Gastroesophageal sphincter (tissue), 4 donors: ENCODE measurements at regions not wholly inside any gene's neighbourhood (a gene's known extent, or its start where the extent isn't known, plus 50 kb on each side); places are given as distances from the start of the nearest gene placed in this dataset.

Experiments used
- ATAC-seq: fragments of 150-250 bp; one replicate; pipeline ENCODE4 v1.9.1; 2016; ENCODE audit warnings: mild to moderate bottlenecking, moderate library complexity
- H3K27ac ChIP-seq, 4 donors: fragments of 200-600 bp; sonication (generic) in 3 of 4; 1 replicate in 3 of 4; 2 replicates in 1 of 4; pipeline ENCODE4 v1.5.1; 2016 to 2019
- H3K27me3 ChIP-seq: fragments of 200-600 bp; sonication (generic); one replicate; pipeline ENCODE4 v1.5.1; 2019
- H3K36me3 ChIP-seq, 2 donors: fragments of 200-600 bp; sonication (generic); one replicate each; pipeline ENCODE4 v1.5.1; 2019; ENCODE audit warnings: control low read depth in 1 of 2
- H3K4me1 ChIP-seq, 3 donors: fragments of 200-600 bp; sonication (generic); 1 replicate in 2 of 3; 2 replicates in 1 of 3; pipeline ENCODE4 v1.5.1; 2016 to 2019; ENCODE audit warnings: control low read depth in 2 of 3
- H3K4me3 ChIP-seq, 2 donors: fragments of 200-600 bp; sonication (generic); one replicate each; pipeline ENCODE4 v1.5.1; 2019; ENCODE audit warnings: mild to moderate bottlenecking in 1 of 2, moderate library complexity in 1 of 2
- H3K9me3 ChIP-seq, 3 donors: fragments of 200-600 bp; sonication (generic); one replicate each; pipeline ENCODE4 v1.5.1; 2017 to 2019; ENCODE audit warnings: control low read depth in 2 of 3
- CTCF ChIP-seq, 4 experiments: fragments of 200-600 bp in 2 of 4; fragments of 450-650 bp in 2 of 4; sonication (generic) in 1 of 4; IDR thresholded peaks; one replicate each; pipeline ENCODE4 v1.5.1; 2017 to 2019; ENCODE audit warnings: antibody characterized with exemption in 4 of 4, mild to moderate bottlenecking in 2 of 4, moderate library complexity in 2 of 4
- EP300 ChIP-seq: sonication (generic); formaldehyde crosslinking; IDR thresholded peaks from one replicate; pipeline ENCODE4 v1.6.1; 2017; ENCODE audit warnings: antibody characterized with exemption, mild to moderate bottlenecking
- POLR2A ChIP-seq, 2 donors: fragments of 450-650 bp; IDR thresholded peaks; one replicate each; pipeline ENCODE4 v1.6.1; 2017; ENCODE audit warnings: antibody characterized with exemption in 2 of 2, mild to moderate bottlenecking in 2 of 2, moderate library complexity in 1 of 2
- POLR2AphosphoS5 ChIP-seq: sonication (generic); formaldehyde crosslinking; IDR thresholded peaks from one replicate; pipeline ENCODE4 v1.6.1; 2017; ENCODE audit warnings: antibody characterized with exemption
- WGBS, 2 donors: methylation state at CpG; one replicate each; pipeline ENCODE4 v1.1.5; 2018; ENCODE audit warnings: low coverage in 1 of 2; 5-methylcytosine and 5-hydroxymethylcytosine counted together

- H3K9me3 ChIP-seq, result no peaks in the 10 kb centered on the region
- TF ChIP-seq CTCF (IDR thresholded peaks at IDR 0.05) (no peak), POLR2A (IDR thresholded peaks at IDR 0.05) (no peak), EP300 (no peak), POLR2AphosphoS5 (no peak)
- 83 to 87% methylated on average over 3 of the region's 3 CpGs for WGBS, 2 donors
These were observed 392.9 kb upstream of the LRATD1 start for GRCh38 chr2:14239605-14240004.

GRCh38 chr2:14240868-14241267, 391.6 kb upstream of the LRATD1 start:
- ATAC-seq, result no peak
- no peaks in the 10 kb centered on the region for H3K36me3 ChIP-seq
- H3K9me3 ChIP-seq, result no peaks in the 10 kb centered on the region
- TF ChIP-seq POLR2A (IDR thresholded peaks at IDR 0.05) (no peak), CTCF (IDR thresholded peaks at IDR 0.05) (no peak)
- WGBS, 2 donors, result 76 to 84% methylated on average over 5 of the region's 5 CpGs
- H3K4me3 ChIP-seq, result no peak overlapping the region
- H3K27me3 ChIP-seq, result no peaks in the 10 kb centered on the region
- no peaks in the 10 kb centered on the region for H3K4me1 ChIP-seq
- no peak overlapping the region for H3K27ac ChIP-seq

More at GRCh38 chr2:14239605-14240004, 392.9 kb upstream of the LRATD1 start:
- Histone ChIP-seq H3K4me3 (no peak overlapping the region), H3K27me3 (no peaks in the 10 kb centered on the region), H3K27ac (no peak overlapping the region), H3K4me1 (no peaks in the 10 kb centered on the region), H3K36me3 (no peaks in the 10 kb centered on the region)
- no peak for ATAC-seq

DNA sequence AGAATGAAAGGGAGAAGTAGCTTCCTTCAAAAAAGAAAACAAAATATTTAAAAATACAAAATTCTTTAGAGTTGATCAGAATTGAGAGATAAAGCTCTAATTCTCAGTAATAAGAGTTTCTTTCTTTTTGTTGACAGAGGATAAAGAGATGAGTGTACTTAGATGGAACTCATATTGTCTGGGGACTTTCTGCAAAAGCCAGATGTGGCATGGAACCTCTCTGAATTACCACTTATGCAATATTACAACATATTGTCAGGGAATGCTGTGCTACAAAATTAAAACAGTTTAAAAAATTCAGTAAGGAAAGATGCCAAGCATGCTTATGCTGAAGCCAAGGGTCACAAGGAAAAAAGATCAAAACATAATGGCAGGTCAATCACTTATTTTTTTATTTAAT, 386.6 kb upstream of the LRATD1 start:
- Histone ChIP-seq H3K27me3 (no peaks in the 10 kb centered on the region), H3K36me3 (no peaks in the 10 kb centered on the region), H3K9me3 (no peaks in the 10 kb centered on the region), H3K4me3 (no peak overlapping the region), H3K27ac (no peak overlapping the region), H3K4me1 (no peaks in the 10 kb centered on the region)
- no peak for ATAC-seq
- TF ChIP-seq POLR2A (IDR thresholded peaks at IDR 0.05) (no peak), POLR2AphosphoS5 (no peak), CTCF (IDR thresholded peaks at IDR 0.05) (no peak), EP300 (no peak)

DNA sequence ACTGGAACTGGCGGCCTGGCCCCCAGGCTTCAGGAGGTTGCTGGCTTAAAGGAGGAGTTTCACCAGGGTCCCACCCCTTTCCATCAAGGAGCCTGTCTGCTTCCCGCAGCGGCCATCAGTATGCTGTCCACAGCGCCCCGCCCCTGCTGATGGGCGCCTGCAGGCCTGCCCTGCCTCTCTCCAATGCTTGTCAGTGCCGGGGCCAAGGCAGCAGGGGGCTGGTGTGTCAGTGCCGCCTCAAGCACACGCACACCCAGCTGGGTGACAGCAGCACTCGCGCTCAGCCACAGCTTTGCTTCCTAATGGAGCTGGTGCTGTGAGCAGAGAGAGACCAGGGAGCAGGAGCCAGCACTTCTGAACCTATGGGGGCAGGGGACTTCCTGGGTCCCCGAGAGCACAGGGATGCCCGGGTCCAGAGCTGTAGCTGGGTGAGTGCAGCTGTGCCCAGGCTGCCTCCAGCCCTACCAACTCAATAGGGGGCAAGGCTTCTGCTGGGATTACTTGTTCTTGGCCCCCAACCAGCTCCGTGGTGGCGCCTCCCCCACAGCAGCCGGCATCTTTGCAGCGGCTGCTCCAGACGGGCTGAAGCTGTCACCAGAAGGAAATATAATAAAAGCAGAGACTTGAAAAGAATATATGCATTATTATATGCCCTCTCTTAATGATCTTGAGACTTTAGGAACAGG, 377.2 kb upstream of the LRATD1 start:
- TF ChIP-seq EP300, result no peak
- Histone ChIP-seq H3K9me3 (no peaks in the 10 kb centered on the region), H3K36me3 (no peaks in the 10 kb centered on the region), H3K27me3 (no peaks in the 10 kb centered on the region), H3K27ac (no peak overlapping the region), H3K4me1 (no peaks in the 10 kb centered on the region), H3K4me3 (no peak overlapping the region)
- WGBS, 2 donors, result no CpG with 5 or more reads among the region's 18 CpGs
- no peak for ATAC-seq

DNA sequence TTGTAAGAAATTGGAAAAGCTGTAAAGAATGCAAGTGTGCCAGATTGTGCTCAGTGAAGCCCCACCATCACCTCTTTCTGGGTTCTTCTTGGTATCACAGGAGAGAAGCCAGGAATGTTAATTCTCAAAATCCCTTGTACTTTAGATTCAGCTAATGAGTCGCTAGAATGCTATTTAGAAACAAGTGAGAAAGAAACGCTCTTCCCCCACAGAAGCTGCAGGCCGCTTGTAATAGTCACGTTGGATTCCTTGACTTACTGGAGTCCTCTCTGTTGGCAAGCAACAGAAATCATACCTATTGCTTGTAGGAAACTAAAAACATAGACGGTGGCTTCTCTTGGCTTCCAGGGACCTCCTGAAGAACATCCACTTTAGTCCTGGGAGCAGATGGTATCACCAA, 375.6 kb upstream of the LRATD1 start:
- no peak for ATAC-seq
- TF ChIP-seq POLR2A (IDR thresholded peaks at IDR 0.05) (no peak), POLR2AphosphoS5 (no peak), CTCF (IDR thresholded peaks at IDR 0.05) (no peak), EP300 (no peak)
- H3K27ac ChIP-seq, result no peak overlapping the region
- H3K4me1 ChIP-seq, result no peaks in the 10 kb centered on the region
- H3K36me3 ChIP-seq, result no peaks in the 10 kb centered on the region
- H3K27me3 ChIP-seq, result no peaks in the 10 kb centered on the region
- no peak overlapping the region for H3K4me3 ChIP-seq
- no peaks in the 10 kb centered on the region for H3K9me3 ChIP-seq
- 70 to 84% methylated on average over 5 of the region's 5 CpGs for WGBS, 2 donors
